H9 (cell line): ENCODE measurements at regions not wholly inside any gene's neighbourhood (a gene's known extent, or its start where the extent isn't known, plus 50 kb on each side); places are given as distances from the start of the nearest gene placed in this dataset.

Source experiments
- DNase-seq: peaks from one replicate; pipeline ENCODE4 v3.0.0-alpha.2; 2017
- H2AFZ ChIP-seq: one replicate; pipeline ENCODE4 v1.6.1; 2013; ENCODE audit warnings: mild to moderate bottlenecking, low read length, control low read depth, moderate library complexity
- H2AK5ac ChIP-seq: 2 replicates; pipeline ENCODE4 v1.6.1; 2013; ENCODE audit warnings: low read length, control low read depth, mixed read lengths; ENCODE audit not compliant: insufficient read length
- H2BK120ac ChIP-seq: one replicate; pipeline ENCODE4 v1.6.1; 2013; ENCODE audit warnings: low read depth, mild to moderate bottlenecking, low read length, control low read depth, inconsistent platforms; ENCODE audit not compliant: poor library complexity, severe bottlenecking
- H2BK12ac ChIP-seq: 2 replicates; pipeline ENCODE4 v1.6.1; 2013; ENCODE audit warnings: low read length, control low read depth, mixed read lengths, low read depth; ENCODE audit not compliant: insufficient read length
- H2BK15ac ChIP-seq: 2 replicates; pipeline ENCODE4 v1.6.1; 2013; ENCODE audit warnings: low read depth, low read length, control low read depth
- H2BK20ac ChIP-seq: one replicate; pipeline ENCODE4 v1.6.1; 2013; ENCODE audit warnings: low read depth, mild to moderate bottlenecking, low read length, control low read depth, inconsistent platforms; ENCODE audit not compliant: poor library complexity, severe bottlenecking
- H2BK5ac ChIP-seq: 2 replicates; pipeline ENCODE4 v1.6.1; 2013; ENCODE audit warnings: low read length, control low read depth, mixed read lengths; ENCODE audit not compliant: insufficient read length
- H3K14ac ChIP-seq: 2 replicates; pipeline ENCODE4 v1.6.1; 2013; ENCODE audit warnings: low read length, control low read depth; ENCODE audit not compliant: insufficient read depth
- H3K18ac ChIP-seq: 2 replicates; pipeline ENCODE4 v1.6.1; 2013; ENCODE audit warnings: low read depth, mild to moderate bottlenecking, mixed read lengths, low read length, control low read depth; ENCODE audit not compliant: insufficient read length
- H3K23ac ChIP-seq: 2 replicates; pipeline ENCODE4 v1.6.1; 2013; ENCODE audit warnings: low read length, control low read depth, mixed read lengths, low read depth; ENCODE audit not compliant: insufficient read length
- H3K23me2 ChIP-seq: 2 replicates; pipeline ENCODE4 v1.6.1; 2013; ENCODE audit warnings: low read depth, mild to moderate bottlenecking, mixed read lengths, low read length, control low read depth; ENCODE audit not compliant: insufficient read length, poor library complexity, severe bottlenecking
- H3K27ac ChIP-seq: 2 replicates; pipeline ENCODE4 v1.5.1; 2013; ENCODE audit warnings: low read length, control low read depth, mixed read lengths, low read depth; ENCODE audit not compliant: insufficient read length
- H3K27me3 ChIP-seq: 2 replicates; pipeline ENCODE4 v1.6.1; 2013; ENCODE audit warnings: low read length, control low read depth, inconsistent platforms; ENCODE audit not compliant: insufficient read depth
- H3K4ac ChIP-seq: 2 replicates; pipeline ENCODE4 v1.6.1; 2013; ENCODE audit warnings: low read depth, mild to moderate bottlenecking, control low read depth, inconsistent platforms, low read length, moderate library complexity
- H3K4me1 ChIP-seq: 2 replicates; pipeline ENCODE4 v1.6.1; 2013; ENCODE audit warnings: low read length, control low read depth, inconsistent platforms; ENCODE audit not compliant: insufficient read depth
- H3K4me2 ChIP-seq: 2 replicates; pipeline ENCODE4 v1.6.1; 2013; ENCODE audit warnings: low read length, control low read depth, mixed read lengths; ENCODE audit not compliant: insufficient read length, insufficient read depth
- H3K56ac ChIP-seq: 2 replicates; pipeline ENCODE4 v1.6.1; 2013; ENCODE audit warnings: low read depth, mild to moderate bottlenecking, mixed read lengths, low read length, control low read depth; ENCODE audit not compliant: insufficient read length
- H3K79me1 ChIP-seq: 2 replicates; pipeline ENCODE4 v1.6.1; 2013; ENCODE audit warnings: low read depth, mild to moderate bottlenecking, moderate library complexity, low read length, control low read depth, inconsistent platforms; ENCODE audit not compliant: insufficient read depth, poor library complexity, severe bottlenecking
- H3K79me2 ChIP-seq: 2 replicates; pipeline ENCODE4 v1.6.1; 2013; ENCODE audit warnings: low read length, control low read depth, inconsistent platforms; ENCODE audit not compliant: insufficient read depth
- H3K9ac ChIP-seq: 2 replicates; pipeline ENCODE4 v1.6.1; 2013; ENCODE audit warnings: low read length, control low read depth, mixed read lengths; ENCODE audit not compliant: insufficient read length; ENCODE audit errors: extremely low read depth
- H3K9me3 ChIP-seq: one replicate; pipeline ENCODE4 v1.6.1; 2013; ENCODE audit warnings: low read depth, low read length, inconsistent platforms; ENCODE audit not compliant: control insufficient read depth
- H3T11ph ChIP-seq: one replicate; pipeline ENCODE4 v1.6.1; 2013; ENCODE audit warnings: mild to moderate bottlenecking, low read length, control low read depth, inconsistent platforms
- H4K20me1 ChIP-seq: one replicate; pipeline ENCODE4 v1.6.1; 2013; ENCODE audit not compliant: control insufficient read depth, insufficient read length, insufficient read depth
- H4K5ac ChIP-seq: 2 replicates; pipeline ENCODE4 v1.6.1; 2013; ENCODE audit warnings: low read depth, mild to moderate bottlenecking, mixed read lengths, low read length, control low read depth; ENCODE audit not compliant: insufficient read length
- H4K8ac ChIP-seq: replicated peaks from 2 replicates; pipeline ENCODE4 v1.6.1; 2013; ENCODE audit warnings: low read length, control low read depth, mixed read lengths, low read depth; ENCODE audit not compliant: insufficient read length
- H4K91ac ChIP-seq: 2 replicates; pipeline ENCODE4 v1.6.1; 2013; ENCODE audit warnings: low read depth, mild to moderate bottlenecking, moderate library complexity, mixed read lengths, low read length, control low read depth; ENCODE audit not compliant: insufficient read length
- H3K27ac Mint-ChIP-seq, 3 experiments: 2 replicates in 2 of 3; 3 replicates in 1 of 3; pipeline ENCODE4 v1.8.0; 2020 to 2021; ENCODE audit warnings: mixed read lengths in 3 of 3, mild to moderate bottlenecking in 1 of 3, moderate library complexity in 1 of 3
- H3K27me3 Mint-ChIP-seq: 2 replicates; pipeline ENCODE4 v1.8.0; 2021; ENCODE audit warnings: low read depth, mild to moderate bottlenecking, moderate library complexity, mixed read lengths
- H3K36me3 Mint-ChIP-seq, 3 experiments: 2 replicates in 2 of 3; 3 replicates in 1 of 3; pipeline ENCODE4 v1.8.0; 2020 to 2021; ENCODE audit warnings: low read depth in 3 of 3, mixed read lengths in 3 of 3; ENCODE audit not compliant: insufficient read depth in 1 of 3
- H3K4me1 Mint-ChIP-seq, 2 experiments: 2 replicates each; pipeline ENCODE4 v1.8.0; 2020; ENCODE audit warnings: mixed read lengths in 2 of 2
- H3K4me3 Mint-ChIP-seq, 2 experiments: 2 replicates in 1 of 2; 3 replicates in 1 of 2; pipeline ENCODE4 v1.8.0; 2020 to 2021; ENCODE audit warnings: mild to moderate bottlenecking in 2 of 2, mixed read lengths in 2 of 2, moderate library complexity in 1 of 2
- H3K9me3 Mint-ChIP-seq, 2 experiments: 2 replicates in 1 of 2; 3 replicates in 1 of 2; pipeline ENCODE4 v1.8.0; 2020; ENCODE audit warnings: mild to moderate bottlenecking in 2 of 2, mixed read lengths in 2 of 2, moderate library complexity in 1 of 2
- CTCF ChIP-seq: fragments of 200-600 bp; sonication (generic); conservative IDR thresholded peaks from 3 replicates; pipeline ENCODE4 v1.8.0; 2021; ENCODE audit warnings: antibody characterized with exemption, mild to moderate bottlenecking
- WGBS: extraction: QIAGEN DNeasy Blood & Tissue Kit; methylation state at CpG from one replicate; pipeline ENCODE4 v1.1.7; 2013; ENCODE audit warnings: missing lambda C conversion rate, low lambda C conversion rate, mixed read lengths; ENCODE audit not compliant: insufficient read length; ENCODE audit errors: extremely low coverage; 5-methylcytosine and 5-hydroxymethylcytosine counted together

DNA sequence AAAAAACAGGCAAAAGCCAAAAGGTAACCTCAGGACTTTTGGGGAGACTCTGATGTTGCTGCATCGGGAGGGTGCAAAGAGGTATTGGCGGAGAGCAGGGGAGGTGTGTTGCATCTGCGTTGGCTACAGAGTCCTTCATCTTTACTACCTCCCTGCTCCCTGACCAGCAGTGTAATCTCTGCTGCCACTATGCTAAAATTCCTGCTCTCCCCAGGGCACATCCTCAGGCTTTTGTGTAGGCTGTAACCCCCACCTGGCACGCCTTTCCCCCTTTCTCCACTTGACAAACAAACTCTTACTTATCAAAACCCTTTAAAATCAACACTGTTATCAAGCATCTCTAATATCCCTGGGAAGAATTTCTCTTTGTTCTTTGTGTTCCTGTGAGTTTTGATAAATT, 435.3 kb downstream of the HAPSTR1 start:
- no peak overlapping the region for H2BK20ac ChIP-seq
- no peak overlapping the region for H4K5ac ChIP-seq
- Mint-ChIP-seq H3K9me3 (peaks cover 0 to 4% of the 10 kb centered on the region in 2 experiments; a peak in 3 of 5 replicates), H3K27ac (no peak overlapping the region; a peak in 1 of 7 replicates), H3K36me3 (peaks cover 0 to 5% (median 0%) of the 10 kb centered on the region in 3 experiments; a peak in 3 of 7 replicates), H3K4me1 (peaks cover 44 to 46% of the 10 kb centered on the region in 2 experiments), H3K27me3 (peaks cover 2% of the 10 kb centered on the region), H3K4me3 (peak overlapping the region in 1 of 2 experiments; percentile 1; a peak in 1 of 5 replicates)
- no peak overlapping the region for H3K27ac ChIP-seq
- no peak overlapping the region for H4K8ac ChIP-seq
- no peak overlapping the region for H3K4ac ChIP-seq
- H3K79me1 ChIP-seq: no peaks in the 10 kb centered on the region
- no peak overlapping the region for H2AFZ ChIP-seq
- DNase-seq: peak; percentile 38
- no peaks in the 10 kb centered on the region for H3K79me2 ChIP-seq
- no peak for TF ChIP-seq CTCF
- H3K9me3 ChIP-seq: no peaks in the 10 kb centered on the region
- no CpG with 5 or more reads among the region's 4 CpGs for WGBS
- H4K20me1 ChIP-seq: no peaks in the 10 kb centered on the region
- no peaks in the 10 kb centered on the region; the same call in 1 of the 2 replicates for H3K27me3 ChIP-seq
- H3K23ac ChIP-seq: no peak overlapping the region
- H3K9ac ChIP-seq: no peak overlapping the region
- H3T11ph ChIP-seq: no peak overlapping the region
- H3K18ac ChIP-seq: peak overlapping the region; percentile 69
- no peaks in the 10 kb centered on the region for H3K23me2 ChIP-seq
- H2BK5ac ChIP-seq: no peak overlapping the region
- no peak overlapping the region for H2BK120ac ChIP-seq
- H3K14ac ChIP-seq: peak overlapping the region; percentile 64; the same call in 1 of the 2 replicates
- no peak overlapping the region for H4K91ac ChIP-seq
- H2BK12ac ChIP-seq: peak overlapping the region; percentile 87
- peaks cover 16% of the 10 kb centered on the region for H3K4me1 ChIP-seq
- H3K4me2 ChIP-seq: peak overlapping the region; percentile 18
- H3K56ac ChIP-seq: no peak overlapping the region
- H2AK5ac ChIP-seq: no peak overlapping the region
- peak overlapping the region; percentile 20; the same call in 1 of the 2 replicates for H2BK15ac ChIP-seq
